ENCODE measurements at regions not wholly inside any gene's neighbourhood (a gene's known extent, or its start where the extent isn't known, plus 50 kb on each side); places are given as distances from the start of the nearest gene placed in this dataset.

DNA sequence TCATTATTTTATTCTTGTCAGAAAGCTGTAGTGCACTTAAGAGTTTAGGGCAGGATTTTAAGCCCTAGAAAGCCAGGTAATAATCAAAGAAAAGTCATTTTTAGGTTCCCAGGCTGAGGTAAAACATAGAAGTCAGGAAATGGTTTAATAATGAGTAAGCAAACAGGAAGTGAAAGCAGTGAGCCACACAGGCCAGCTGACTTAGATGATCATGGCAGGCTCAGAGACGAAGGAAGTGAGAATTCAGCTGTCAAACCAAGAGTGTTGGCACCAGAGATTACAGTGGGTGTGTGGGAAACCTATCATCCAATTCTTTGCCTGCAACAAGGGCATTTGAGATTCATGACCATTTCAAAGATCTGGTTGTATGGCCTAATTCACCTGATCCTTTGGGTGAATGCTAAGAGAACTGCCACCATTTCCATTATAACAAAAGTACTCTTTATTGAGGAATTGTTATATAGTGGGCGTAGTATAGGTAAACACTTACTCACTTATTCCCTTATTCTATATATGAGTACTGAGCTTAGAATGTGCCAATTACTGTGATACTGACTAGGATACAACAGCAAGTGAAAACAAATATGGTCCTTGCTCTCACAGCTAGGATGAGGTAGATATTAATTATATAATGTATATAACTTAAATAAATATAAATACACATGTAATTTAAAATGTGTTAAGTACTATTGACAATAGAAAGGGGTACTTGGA lies 103.7 kb upstream of the EDNRB start:
- WGBS, 5 donors = 48 to 52% (median 49%) methylated on average over 2 of the region's 2 CpGs
- H3K36me3 ChIP-seq = no peaks in the 10 kb centered on the region
- peaks cover 0 to 9% (median 5%) of the 10 kb centered on the region in 8 donors for H3K9me3 ChIP-seq
- intact Hi-C loops (cut with DNase I; ENCODE audit: low total_unique reads) = no loop called here
- no peaks in the 10 kb centered on the region for H3K27me3 ChIP-seq (replicated peaks in 1 of 7)
- peak overlapping the region in 5 of 8 donors; percentile 6 to 72 (median 58) for H3K27ac ChIP-seq
- TF ChIP-seq POLR2A (IDR thresholded peaks at IDR 0.05) (no peak), POLR2AphosphoS5 (IDR thresholded peaks at IDR 0.05) (no peak)
- TF ChIP-seq, protein P1, sequence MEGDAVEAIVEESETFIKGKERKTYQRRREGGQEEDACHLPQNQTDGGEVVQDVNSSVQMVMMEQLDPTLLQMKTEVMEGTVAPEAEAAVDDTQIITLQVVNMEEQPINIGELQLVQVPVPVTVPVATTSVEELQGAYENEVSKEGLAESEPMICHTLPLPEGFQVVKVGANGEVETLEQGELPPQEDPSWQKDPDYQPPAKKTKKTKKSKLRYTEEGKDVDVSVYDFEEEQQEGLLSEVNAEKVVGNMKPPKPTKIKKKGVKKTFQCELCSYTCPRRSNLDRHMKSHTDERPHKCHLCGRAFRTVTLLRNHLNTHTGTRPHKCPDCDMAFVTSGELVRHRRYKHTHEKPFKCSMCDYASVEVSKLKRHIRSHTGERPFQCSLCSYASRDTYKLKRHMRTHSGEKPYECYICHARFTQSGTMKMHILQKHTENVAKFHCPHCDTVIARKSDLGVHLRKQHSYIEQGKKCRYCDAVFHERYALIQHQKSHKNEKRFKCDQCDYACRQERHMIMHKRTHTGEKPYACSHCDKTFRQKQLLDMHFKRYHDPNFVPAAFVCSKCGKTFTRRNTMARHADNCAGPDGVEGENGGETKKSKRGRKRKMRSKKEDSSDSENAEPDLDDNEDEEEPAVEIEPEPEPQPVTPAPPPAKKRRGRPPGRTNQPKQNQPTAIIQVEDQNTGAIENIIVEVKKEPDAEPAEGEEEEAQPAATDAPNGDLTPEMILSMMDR (IDR thresholded peaks at IDR 0.05 in 8 of 11, conservative IDR thresholded peaks at IDR 0.05 in 3 of 11) = no peak
- H3K4me1 ChIP-seq = peaks cover 4 to 21% (median 16%) of the 10 kb centered on the region in 6 donors
- H3K4me3 ChIP-seq = no peak overlapping the region
- DNase-seq = peak; percentile 76

DNA sequence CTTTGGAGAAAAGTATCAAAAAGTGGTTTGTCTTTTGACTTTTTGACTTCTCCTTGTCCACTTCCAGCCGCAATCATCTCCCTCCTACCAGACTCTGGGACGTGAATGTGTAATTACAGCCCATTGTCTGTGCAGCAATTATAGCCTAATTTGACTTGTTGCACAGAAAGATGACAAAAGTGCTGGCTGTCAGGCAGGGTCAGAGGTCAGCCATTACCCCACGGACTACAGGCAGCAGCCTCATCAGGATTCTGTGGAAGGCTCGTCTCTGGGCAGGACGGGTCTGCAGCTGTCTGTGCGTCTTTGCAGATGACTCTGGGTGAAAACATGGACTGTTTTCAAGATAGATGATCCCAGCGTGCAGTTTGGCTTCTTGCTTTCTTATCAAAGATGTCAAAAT lies 102.2 kb upstream of the EDNRB start:
- WGBS, 5 donors = 81 to 87% (median 86%) methylated on average over 7 of the region's 7 CpGs
- Histone ChIP-seq H3K27ac (no peak overlapping the region), H3K27me3 (replicated peaks in 1 of 7) (no peaks in the 10 kb centered on the region), H3K4me3 (no peak overlapping the region), H3K36me3 (no peaks in the 10 kb centered on the region), H3K9me3 (peaks cover 0 to 13% (median 5%) of the 10 kb centered on the region in 8 donors), H3K4me1 (peaks cover 4 to 21% (median 16%) of the 10 kb centered on the region in 6 donors)
- TF ChIP-seq, protein P1 (IDR thresholded peaks at IDR 0.05 in 8 of 11, conservative IDR thresholded peaks at IDR 0.05 in 3 of 11) = no peak
- TF ChIP-seq POLR2A (IDR thresholded peaks at IDR 0.05) (no peak), POLR2AphosphoS5 (IDR thresholded peaks at IDR 0.05) (no peak)
- no peak for DNase-seq
- intact Hi-C loops (cut with DNase I; ENCODE audit: low total_unique reads) = no loop called here

DNA sequence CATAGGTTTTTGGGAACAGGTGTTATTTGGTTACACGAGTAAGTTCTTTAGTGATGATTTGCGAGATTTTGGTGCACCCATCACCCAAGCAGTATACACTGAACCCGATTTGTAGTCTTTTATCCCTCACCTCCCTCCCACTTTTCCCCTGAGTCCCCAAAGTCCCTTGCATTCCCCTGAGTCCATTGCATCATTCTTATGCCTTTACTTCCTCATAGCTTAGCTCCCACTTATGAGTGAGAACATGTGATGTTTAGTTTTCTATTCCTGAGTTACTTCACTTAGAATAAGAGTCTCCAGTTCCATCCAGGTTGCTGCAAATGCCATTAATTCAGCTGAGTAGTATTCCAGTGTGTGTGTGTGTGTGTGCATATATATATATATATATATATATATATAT lies 97.2 kb upstream of the EDNRB start:
- TF ChIP-seq, protein P1 (IDR thresholded peaks at IDR 0.05 in 8 of 11, conservative IDR thresholded peaks at IDR 0.05 in 3 of 11) = no peak
- TF ChIP-seq POLR2A (IDR thresholded peaks at IDR 0.05) (no peak), POLR2AphosphoS5 (IDR thresholded peaks at IDR 0.05) (no peak)
- no peak for DNase-seq
- no peaks in the 10 kb centered on the region for H3K27me3 ChIP-seq (replicated peaks in 1 of 7)
- H3K36me3 ChIP-seq = no peaks in the 10 kb centered on the region
- no peak overlapping the region for H3K27ac ChIP-seq
- peaks cover 0 to 6% (median 0%) of the 10 kb centered on the region in 8 donors for H3K9me3 ChIP-seq
- H3K4me1 ChIP-seq = no peaks in the 10 kb centered on the region
- WGBS, 5 donors = 83 to 91% (median 89%) methylated on average over 3 of the region's 3 CpGs
- intact Hi-C loops (cut with DNase I; ENCODE audit: low total_unique reads) = no loop called here
- no peak overlapping the region for H3K4me3 ChIP-seq

DNA sequence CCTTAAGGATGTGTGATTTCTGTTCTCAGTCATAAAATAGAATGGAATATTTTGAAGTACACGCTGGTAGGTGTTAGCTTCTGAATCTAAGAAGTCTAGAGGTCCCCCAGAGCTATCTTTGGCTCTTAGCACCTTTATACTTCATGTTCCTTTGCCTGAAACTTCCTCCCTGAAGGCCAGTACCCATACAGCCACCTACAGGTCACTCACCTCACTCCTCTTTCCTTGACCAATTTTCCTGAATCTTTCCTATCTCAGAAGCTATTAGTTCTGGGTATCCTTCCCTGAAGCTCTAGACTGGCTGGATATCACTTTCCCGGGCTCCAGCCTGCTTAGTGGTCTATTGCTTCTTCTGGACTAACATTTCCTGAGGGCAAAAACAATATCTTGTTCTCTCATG lies 93.4 kb upstream of the EDNRB start:
- no peaks in the 10 kb centered on the region for H3K27me3 ChIP-seq (replicated peaks in 1 of 7)
- WGBS, 5 donors = 83 to 95% (median 87%) methylated on average over 2 of the region's 2 CpGs
- intact Hi-C loops (cut with DNase I; ENCODE audit: low total_unique reads) = no loop called here
- H3K36me3 ChIP-seq = no peaks in the 10 kb centered on the region
- TF ChIP-seq POLR2A (IDR thresholded peaks at IDR 0.05) (no peak), POLR2AphosphoS5 (IDR thresholded peaks at IDR 0.05) (no peak)
- TF ChIP-seq, protein P1 (IDR thresholded peaks at IDR 0.05 in 8 of 11, conservative IDR thresholded peaks at IDR 0.05 in 3 of 11) = no peak
- no peak overlapping the region for H3K4me3 ChIP-seq
- DNase-seq = no peak
- no peaks in the 10 kb centered on the region for H3K4me1 ChIP-seq
- no peak overlapping the region for H3K27ac ChIP-seq
- H3K9me3 ChIP-seq = peaks cover 0 to 3% (median 0%) of the 10 kb centered on the region in 8 donors
